GM18502 (cell line): ENCODE measurements at regions not wholly inside any gene's neighbourhood (a gene's known extent, or its start where the extent isn't known, plus 50 kb on each side); places are given as distances from the start of the nearest gene placed in this dataset.

ENCODE experiments used
- ATAC-seq: cut with Tn5 transposase; IDR thresholded peaks from one replicate; pipeline ENCODE4 v1.9.1; 2021; ENCODE audit warnings: mild to moderate bottlenecking; ENCODE audit not compliant: unreplicated experiment, poor library complexity

DNA sequence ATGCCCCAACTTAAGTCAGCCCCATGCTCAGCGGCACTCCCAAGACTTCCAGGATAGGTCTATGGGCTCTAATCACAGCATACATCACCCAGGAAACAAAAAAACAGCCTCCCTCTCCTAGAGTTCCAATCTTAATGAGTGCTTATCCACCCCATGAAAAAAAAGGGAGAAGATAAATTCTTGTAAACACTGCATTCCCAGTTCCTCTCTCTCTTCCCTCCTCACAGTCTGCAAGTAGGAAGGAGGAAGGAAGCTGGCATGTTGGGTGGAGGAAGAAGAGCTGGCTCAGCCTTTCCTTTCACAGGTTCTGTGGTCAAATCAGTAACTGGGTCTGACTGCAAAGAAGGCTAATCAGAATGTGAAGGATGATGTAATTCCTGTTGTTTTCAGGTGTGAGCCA lies 69.9 kb upstream of the ZC3H11B start:
- ATAC-seq = no peak

DNA sequence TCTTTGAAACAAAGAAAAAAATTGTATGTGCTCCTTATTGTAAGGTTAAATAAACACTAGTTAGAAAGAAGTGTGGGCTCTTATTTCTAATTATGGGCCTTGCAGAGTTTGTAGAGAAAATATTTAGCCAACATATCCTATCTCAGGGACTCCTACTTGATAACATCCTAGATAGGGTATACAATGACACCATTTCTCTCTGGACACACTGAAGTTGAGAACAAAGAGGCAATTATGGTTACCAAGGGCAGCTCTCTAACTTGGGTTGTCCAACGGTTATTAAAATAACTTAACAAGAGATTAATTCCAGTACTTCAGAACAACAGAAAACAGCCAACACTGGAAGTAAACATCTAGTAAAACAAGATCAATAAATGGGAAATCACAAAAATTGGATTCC lies 69.0 kb upstream of the ZC3H11B start:
- no peak for ATAC-seq

DNA sequence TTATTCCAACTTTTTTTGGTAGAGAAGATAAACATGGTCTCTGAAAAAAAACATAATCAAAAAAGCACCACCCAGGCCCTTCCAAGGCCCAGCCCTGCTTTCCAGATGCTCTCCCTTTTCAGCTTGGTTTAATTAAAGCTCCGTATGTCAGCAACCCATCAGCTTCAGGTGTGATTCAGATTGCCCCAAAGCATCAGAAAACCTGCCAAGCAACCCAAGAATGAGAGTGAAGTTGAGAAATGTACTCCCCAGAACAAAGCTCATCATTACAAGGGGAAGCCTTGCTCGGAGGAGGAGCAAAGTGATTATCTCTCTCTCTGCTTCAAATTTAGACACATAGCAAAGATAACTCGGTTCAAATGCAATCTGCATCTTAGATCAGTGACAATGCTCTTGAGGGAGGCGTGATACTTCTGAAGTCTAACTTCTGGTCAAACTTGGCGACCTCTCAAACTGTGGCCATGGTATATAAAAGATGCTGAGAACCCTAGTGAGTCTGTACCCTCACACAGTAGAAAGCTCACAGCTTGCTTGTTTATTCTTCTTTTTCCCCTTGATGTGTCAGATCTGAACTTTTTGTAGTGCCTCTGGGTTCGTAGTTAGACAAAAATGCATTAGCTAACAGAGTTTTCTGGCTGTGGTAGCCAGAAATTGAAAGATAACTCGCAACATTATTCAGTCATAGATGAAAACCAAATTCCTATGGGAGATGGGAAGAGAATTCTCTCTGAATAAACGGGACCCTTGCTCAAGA lies 63.3 kb upstream of the ZC3H11B start:
- no peak for ATAC-seq

DNA sequence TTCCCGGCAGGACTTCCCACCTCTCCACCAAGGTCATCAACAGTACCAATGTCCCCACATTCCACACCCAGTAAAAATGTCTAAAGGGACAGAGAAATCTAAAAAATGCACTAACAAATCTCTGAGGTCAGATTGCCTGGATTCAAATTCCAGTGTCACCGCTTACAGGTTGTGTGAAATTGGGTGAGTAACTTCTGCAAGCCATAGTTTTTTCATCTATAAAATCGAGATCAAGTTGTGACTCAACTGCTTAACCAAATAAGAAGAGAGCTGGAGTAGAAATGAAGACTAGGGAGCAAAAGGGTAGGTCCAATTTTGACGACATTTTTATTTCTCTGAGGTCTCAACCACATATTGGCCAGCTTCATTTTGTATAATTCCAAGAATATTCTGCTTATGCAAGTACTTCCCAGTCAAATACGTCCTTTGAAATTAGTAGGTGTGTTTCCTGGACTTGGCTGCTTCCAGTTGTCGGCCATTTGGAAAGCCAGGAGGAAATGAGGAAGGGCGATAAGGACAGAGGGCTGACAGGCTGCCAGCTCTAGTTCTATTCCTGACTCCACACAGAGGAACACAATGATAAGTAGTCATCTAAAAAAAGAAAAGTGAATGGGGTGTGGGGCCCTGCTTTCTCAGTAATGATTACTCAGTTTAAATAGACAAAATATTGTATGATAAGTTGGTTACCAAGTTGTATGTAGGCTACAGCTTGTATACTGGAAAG lies 57.7 kb upstream of the ZC3H11B start:
- no peak for ATAC-seq

DNA sequence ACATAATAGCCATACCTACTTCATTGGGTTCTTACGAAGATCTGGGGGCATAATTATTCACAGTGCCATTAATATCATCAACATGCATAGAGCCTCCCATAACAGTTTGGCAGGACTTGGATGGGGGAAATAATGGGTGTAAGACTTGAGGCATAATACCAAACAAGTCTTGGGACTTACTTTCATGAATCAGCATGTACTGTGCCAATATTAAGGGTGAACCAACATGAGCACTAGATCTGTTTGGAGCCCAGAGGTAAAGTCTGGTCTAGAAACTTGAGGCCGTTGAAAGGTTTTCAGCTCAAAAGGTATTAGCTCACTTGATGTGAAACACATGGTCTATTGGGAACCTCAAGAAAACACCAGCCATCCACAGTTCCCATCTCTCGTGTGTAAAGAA lies 56.7 kb upstream of the ZC3H11B start:
- ATAC-seq = no peak

DNA sequence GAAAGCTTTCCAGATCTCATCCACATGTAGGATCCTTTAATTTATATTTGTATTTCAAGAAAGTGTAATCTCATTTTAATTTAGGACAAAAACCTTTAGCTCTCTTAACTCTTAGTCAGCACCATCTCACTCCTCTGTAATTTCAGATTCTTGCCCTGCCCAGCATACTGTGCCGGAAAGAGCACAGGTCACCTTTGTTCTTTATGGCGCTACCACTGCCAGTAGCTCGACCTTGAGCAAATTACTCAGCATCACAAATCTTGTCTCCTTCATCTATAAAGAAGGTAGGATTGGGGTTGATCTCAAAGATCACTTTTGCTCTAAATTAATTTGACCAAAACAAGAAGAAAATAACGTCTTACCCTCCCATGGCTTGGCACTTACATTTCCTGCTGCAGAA lies 56.1 kb upstream of the ZC3H11B start:
- no peak for ATAC-seq

DNA sequence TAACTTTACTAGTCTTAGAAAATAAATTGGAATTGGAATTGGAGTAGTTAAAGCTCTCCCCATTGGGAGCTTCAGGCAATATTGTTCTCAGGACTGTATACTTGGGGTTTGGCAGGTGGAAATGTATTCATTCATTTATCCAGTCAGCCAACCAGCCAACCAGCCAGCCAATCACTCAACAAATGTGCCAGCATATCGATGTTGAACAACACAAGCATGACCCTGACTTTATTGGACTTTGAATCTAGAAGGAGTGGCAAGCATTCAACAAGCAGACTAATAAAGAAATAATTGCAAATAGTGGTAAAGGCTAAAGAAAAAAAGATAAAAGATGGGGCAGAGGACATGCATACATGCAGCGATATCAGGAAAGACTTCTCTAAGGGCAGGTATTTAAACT lies 55.5 kb upstream of the ZC3H11B start:
- no peak for ATAC-seq

DNA sequence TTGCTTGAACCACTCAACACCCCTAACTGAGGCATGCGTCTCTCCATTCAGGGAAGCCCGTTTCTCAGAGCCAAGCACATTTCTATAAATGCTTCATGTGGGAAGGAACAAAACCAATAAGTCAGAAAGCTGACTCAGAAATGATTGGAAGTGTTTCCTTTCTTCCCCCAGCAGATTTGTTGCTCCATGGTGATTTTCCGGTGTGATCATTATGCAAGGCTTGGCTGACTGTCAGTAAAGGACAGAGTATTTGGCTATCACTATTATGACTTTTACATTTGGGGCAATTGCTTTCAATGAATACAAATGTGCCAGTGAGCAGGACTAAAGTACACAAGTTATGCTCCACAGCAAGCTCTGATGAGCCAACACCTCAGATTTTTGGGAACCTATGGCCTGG lies 53.3 kb upstream of the ZC3H11B start:
- no peak for ATAC-seq

DNA sequence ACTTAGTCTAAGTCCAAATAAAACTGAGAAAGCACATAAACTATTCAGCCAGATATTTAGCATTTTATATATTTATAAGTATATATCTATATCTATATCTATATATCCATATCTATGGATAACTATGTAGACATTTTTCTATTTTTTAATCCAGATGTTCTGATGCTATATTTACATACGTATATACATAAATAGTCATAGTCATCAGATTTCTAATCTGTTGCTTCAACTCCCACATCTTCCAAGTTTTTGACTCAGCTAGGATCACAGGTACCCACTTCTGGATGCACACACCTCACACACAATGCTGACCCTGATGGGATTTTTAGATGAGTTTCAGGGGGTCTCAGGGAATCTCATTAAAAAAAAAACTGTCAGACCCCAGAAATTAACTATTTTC lies 52.2 kb upstream of the ZC3H11B start:
- no peak for ATAC-seq

DNA sequence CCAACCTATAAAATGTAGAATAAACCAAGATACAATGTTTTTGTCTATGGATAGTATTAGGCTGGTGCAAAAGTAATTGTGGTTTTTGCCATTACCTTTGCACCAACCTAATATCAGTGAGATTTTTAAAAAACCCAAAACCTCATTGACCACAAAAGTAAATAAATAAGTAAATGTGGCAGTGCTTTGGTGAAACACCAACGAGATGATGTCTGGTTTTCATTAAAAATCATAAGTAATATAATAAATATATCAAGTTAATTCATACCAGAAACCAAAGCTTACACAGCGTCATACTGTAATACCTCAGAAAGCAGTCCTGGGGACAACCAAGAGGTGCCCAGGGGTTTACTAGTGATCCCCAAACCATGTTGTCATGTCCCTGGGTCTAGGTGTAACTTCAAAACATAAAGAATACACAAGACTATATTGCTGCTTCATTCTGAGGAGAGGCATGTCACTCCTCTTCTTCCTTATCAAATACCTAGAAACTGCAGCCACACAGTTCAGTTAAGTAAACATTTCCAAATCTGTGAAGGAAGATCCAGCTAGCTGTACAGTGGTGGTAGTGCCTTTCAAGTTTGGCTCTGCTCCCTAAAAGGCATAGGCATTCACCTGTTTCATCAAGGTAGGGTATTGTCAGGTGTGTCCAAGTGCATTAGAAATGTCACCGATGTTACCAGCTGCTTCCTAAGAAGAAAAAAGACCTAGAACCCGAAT lies 51.6 kb upstream of the ZC3H11B start:
- no peak for ATAC-seq
